HL-60/S4 treated with phorbol 12-myristate 13-acetate at 8.2 ng/mL for 4 days and 3 days (cell line): ENCODE measurements at regions not wholly inside any gene's neighbourhood (a gene's known extent, or its start where the extent isn't known, plus 50 kb on each side); places are given as distances from the start of the nearest gene placed in this dataset.
"Not testable (repeated sequence)": the region's sequence is repeated elsewhere in the genome, so short reads cannot be mapped to it uniquely, and the experiment has no call there.

Experiments
- in situ Hi-C: fragments of 300-500 bp; cut with MboI; formaldehyde crosslinking; loops from 2 replicates; pipeline ENCODE4 v1.15.0; 2022; ENCODE audit warnings: low sequenced_read_pairs

- in situ Hi-C loops = no loop called here
Observed at GRCh38 chr6:84975316-84975715, 210.9 kb upstream of the TBX18 start.

DNA sequence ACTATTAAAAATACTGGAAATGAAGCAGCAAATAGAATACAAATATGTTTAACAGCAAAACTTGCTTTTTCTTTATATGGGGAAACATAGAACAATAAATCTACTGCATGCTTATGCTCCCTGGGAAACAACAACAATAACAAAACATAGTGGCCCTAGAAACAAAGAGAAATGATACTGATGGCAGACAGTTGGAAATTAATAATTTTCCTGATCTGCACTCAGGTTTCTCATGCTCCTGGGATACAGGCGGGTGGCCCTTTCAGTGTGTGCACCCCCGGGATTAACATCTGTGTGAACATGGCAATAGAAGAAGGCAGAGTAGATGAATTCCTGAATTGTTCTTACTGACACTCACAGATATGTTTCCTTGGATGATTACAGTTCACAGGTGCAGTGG lies 209.2 kb upstream of the TBX18 start:
- in situ Hi-C loops = no loop called here

- in situ Hi-C loops = no loop called here
Observed at GRCh38 chr6:84967965-84968364, 203.6 kb upstream of the TBX18 start.

DNA sequence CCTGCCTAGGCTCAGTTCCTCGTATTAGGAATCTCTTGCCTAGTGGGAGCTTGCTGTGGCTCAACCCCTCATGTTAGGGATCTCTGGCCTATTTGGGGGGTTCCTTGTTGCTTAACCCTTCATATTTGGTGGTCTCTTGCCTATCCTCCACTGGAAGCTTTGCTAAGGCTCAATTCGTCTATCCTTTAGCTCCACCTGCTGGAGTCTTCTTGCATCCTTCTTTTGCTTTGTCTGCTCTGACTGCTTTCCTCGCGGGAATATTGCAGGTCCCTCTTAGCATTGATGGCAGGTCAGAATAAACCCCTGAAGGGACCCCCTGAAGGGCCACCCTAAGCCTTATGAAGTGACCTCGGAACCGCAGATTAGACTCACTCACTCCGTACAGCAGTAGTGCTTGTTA lies 203.0 kb upstream of the TBX18 start:
- in situ Hi-C loops = no loop called here

GRCh38 chr6:84953111-84953755 lies 188.8 kb upstream of the TBX18 start:
- in situ Hi-C loops = no loop called here

- in situ Hi-C loops = not testable (repeated sequence)
Observed at GRCh38 chr6:84944926-84945325, 180.5 kb upstream of the TBX18 start.

GRCh38 chr6:84943905-84944304 lies 179.5 kb upstream of the TBX18 start:
- in situ Hi-C loops = no loop called here

- in situ Hi-C loops = not testable (repeated sequence)
Observed at GRCh38 chr6:84941609-84942008, 177.2 kb upstream of the TBX18 start.

DNA sequence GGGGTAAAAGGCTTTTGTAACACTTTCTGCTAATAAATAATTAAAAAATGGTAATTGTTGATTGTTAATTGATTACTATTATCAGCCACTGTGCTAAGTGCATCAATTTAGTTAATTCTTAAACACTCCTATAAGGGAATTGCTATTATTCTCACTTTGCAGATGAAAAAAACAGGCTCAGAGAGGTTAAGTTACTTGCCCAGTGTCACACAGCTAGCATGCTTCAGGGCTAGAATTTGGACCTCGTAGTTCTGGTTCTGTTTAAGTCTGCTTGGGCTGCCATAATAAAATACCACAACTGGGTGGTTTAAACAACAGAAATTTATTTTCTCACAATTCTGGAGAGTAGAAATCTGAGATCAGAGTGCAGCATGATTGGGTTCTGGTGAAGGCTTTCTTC lies 164.8 kb upstream of the TBX18 start:
- in situ Hi-C loops = no loop called here

DNA sequence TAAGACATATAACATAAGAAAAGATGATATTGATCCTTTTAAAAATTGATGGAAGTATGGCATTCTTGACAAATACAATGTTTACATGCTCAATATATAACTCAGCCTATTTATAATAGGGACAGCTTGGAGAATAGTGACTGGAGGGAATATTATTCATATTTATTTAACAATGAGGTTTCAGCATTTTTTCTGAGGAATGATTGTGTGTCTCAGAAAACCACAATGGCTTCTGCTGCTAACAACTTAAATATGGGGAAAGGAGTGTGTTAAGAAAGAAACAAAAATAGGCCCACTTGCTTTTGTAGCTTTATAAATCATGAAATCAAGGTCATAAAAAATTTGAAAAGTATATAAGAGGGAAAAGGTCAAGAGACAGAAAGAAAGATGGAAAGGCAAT lies 163.2 kb upstream of the TBX18 start:
- in situ Hi-C loops = no loop called here

DNA sequence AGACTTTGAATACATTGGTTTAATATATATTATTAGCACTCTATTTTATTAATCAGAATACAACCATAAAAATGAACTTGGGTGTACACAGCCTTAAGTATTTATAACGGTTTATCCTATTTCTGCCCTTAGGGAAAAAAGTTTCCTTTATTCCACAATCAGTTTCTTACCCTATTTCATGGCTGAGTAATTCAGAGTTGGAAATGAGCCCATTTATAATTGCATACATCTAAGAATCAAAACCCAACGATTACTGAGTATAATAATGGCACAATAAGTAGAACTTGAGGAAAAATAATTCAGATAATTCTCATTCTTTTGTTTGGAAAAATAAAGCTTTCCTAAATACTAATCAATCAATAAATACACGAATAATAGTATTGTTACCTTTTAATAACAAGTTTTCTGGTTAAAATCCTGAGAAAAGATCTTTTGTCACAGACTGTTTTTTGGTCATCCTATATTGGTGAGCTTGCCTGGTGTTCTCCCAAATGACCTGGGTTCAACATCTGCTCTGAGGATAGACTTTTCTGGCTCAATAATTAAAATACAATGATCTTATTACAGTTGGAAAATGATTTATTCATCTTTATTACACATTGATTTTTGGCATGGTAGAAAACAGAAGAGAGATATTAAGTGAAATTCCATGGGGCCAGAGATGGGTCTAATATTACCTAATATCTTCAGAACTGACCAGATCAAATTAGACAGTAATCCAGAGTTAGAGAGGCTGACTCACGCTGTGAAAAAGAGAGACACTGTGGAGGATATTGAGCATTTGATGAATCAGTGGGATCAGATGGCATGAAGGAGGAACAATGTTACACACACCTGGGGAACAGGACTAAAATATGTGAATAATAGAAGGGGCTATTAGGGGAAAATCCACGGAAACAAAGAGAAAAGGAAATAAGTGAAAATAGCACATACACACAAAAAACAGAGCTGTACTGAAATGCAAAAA lies 162.1 kb upstream of the TBX18 start:
- in situ Hi-C loops = no loop called here

DNA sequence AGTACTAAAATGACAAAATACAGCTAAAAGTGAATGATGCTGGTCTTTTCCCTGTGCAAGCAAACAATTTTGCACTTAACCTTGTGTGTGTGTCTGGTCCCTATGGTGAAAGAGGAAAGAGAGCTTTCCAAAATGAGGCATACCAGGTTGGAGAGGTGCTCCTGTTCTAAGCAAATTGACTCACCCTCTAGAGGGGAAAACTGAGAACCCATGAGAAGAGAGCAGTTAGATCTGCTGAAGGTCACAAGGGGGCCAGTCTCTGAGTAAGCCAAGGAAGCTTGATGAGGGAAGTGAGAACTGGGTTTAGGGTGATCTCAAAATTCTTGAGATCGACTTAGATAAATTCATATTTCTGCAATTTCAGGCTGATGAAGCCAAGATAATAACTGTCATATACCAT lies 157.5 kb upstream of the TBX18 start:
- in situ Hi-C loops = no loop called here

DNA sequence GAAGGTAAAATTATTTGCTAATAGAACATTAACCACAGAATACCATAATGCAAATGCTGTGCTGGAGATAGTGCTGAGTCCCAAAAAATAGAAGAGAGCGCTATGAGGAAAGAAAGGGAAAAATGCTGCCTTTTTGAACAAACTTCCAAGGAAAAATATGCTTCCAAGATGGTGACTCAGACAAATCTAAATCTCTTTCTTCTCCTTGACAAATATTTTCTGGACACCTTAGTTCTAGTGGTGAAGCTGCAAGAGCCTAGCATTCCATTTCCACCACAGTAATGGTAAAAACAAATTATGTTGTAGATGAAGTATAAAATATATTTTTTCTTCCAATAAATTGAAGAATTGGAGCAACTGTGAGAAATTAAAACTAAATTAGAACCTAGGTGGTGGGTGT lies 155.6 kb upstream of the TBX18 start:
- in situ Hi-C loops = no loop called here

GRCh38 chr6:84916704-84917103 lies 152.3 kb upstream of the TBX18 start:
- in situ Hi-C loops = no loop called here

- in situ Hi-C loops = no loop called here
Observed at GRCh38 chr6:84912472-84913322, 148.3 kb upstream of the TBX18 start.

- in situ Hi-C loops = no loop called here
Observed at GRCh38 chr6:84910906-84911607, 146.7 kb upstream of the TBX18 start.

DNA sequence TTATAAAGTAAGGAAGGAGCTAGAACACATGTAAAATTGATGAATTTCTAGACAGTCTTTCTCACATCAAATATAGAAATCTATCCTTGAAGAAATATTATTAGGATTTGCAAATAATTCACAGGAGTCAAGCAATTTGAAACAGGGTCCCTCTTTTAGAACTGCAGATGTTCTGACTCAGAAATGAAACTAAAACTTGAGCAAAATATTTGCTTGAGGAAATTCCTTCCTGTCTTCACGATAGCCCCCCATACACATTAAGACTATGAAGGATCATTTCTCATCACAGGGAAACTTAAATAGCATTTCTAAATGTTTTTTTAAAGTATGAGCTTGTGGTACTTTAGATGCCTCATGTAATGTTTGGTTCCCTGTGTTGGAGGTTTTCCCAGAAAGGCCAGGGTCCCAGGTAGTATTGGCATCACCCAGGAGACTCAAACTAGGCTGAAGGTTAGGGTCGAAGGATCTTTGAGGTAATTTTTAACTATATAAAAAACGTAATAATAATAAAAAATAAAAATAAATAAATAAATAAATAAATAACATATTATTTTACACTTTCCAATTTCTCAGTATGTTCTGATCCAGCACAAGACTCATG lies 144.0 kb upstream of the TBX18 start:
- in situ Hi-C loops = no loop called here

DNA sequence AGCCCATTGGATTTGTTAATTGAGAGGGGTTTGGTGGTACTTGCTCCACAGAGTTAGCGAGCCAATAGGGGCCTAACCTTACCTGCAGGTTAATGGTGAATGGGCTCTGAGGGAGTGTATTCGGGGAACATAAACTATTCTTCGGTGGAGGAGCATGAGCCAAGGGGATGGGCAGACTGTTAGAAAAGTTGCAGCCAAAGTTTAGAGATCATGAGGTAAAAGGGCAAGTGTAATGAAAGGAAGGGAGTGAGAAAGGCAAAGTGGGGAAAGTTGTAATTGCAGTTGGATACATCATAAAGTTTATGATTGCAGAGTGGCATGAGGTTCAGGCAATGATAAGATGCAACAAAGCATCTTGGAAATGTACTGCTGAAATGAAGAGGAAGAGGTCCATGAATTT lies 142.1 kb upstream of the TBX18 start:
- in situ Hi-C loops = no loop called here

DNA sequence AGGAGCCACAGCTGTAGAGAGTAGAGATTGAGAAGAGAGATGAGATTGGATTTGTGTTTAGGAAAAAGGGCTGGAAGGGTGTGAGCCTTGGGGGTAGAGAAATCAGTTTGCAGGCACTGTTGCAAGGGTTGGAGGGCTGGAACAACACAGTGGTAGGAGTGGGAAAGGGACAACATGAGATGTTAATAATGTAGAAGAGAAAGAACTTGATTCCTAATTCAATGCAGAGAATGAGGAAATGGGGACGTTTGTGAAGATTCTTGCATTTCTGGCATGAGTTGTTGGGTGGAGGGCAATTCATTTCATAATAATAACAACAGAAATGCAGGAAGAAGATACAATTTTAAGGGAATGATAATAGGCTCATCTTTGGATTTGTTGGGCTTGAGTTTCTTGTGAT lies 141.4 kb upstream of the TBX18 start:
- in situ Hi-C loops = no loop called here

GRCh38 chr6:84902354-84902928 lies 138.0 kb upstream of the TBX18 start:
- in situ Hi-C loops = no loop called here
